ENCODE measurements at regions not wholly inside any gene's neighbourhood (a gene's known extent, or its start where the extent isn't known, plus 50 kb on each side); places are given as distances from the start of the nearest gene placed in this dataset.
"Not testable (repeated sequence)": the region's sequence is repeated elsewhere in the genome, so short reads cannot be mapped to it uniquely, and the experiment has no call there.

- no peak for DNase-seq
Observed at GRCh38 chr10:91745090-91745831, 53.0 kb upstream of the TNKS2 start.

DNA sequence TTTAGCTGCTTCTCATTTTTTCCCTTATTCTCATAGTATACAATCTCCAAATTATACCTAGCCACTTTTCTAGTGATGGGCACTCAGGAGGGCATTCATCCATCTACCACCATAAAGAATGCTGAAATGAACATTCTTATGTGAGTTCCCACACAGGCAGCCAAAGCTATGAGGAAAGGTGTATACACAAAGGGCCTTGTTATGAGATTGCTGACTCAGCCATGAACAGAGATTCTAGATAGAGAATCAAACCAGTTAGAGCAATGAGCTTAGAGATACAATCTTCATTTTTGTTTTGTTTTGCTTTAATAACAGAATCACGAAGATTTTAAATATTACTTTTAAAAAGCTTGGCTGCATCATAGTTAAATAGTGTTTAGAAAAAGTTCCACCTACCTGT, 54.8 kb upstream of the TNKS2 start:
- no peak for DNase-seq

- DNase-seq = no peak
Observed at GRCh38 chr10:91742229-91742628, 56.0 kb upstream of the TNKS2 start.

DNA sequence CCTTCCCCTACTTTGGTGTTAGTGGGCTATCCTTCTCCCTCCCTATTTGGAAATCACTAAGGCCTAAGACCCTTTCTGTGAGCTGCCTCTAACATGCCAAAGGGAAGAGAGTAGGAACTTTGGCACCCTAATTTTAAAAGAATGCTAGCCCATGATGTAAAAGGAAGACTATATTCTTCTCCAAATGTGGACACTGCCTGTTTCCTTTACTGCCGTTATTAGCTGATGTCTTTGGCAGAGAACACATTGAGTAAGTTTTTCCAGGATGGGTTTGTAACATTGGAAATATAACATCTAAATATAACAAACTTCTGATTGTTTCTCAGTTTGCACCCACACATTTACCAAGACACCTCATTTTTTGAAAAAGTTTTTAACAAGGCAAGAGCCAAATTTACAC, 56.9 kb upstream of the TNKS2 start:
- no peak for DNase-seq

DNA sequence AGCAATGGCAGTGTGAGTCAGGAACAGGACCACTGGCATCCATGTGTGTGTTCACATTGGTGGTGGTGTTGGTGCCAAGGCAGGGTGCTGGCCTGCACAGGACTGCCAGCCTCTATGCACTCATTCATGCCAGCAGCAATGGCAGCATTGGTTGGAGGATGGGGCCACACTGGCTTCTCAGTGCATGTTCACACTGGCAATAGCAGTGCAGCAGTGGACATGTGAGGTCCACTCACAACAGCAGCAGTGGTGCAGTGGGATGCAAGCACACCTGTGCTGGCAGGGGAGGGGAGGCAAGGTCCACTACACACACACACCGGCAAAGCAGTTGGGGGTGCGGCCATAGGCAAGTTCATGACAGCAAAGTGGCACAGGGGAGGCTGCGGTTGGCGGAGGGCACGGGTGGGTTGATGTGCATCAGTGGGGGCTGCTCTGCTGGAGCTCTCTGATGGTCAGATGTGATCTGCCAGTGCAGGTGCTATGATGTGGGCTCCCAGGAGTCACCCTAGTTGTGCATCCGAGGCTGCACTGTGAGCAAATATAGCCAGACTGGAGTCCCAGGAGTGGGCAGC, 57.8 kb upstream of the TNKS2 start:
- no peak for DNase-seq

GRCh38 chr10:91732265-91732664, 66.0 kb upstream of the TNKS2 start:
- not testable (repeated sequence) for DNase-seq

GRCh38 chr10:91729339-91729738, 68.9 kb upstream of the TNKS2 start:
- not testable (repeated sequence) for DNase-seq

- no peak for DNase-seq
Observed at GRCh38 chr10:91726355-91726754, 71.9 kb upstream of the TNKS2 start.

- no peak for DNase-seq
Observed at GRCh38 chr10:91724933-91725332, 73.3 kb upstream of the TNKS2 start.

GRCh38 chr10:91713461-91714072, 80.7 kb upstream of the PPP1R3C start:
- DNase-seq = no peak

- no peak for DNase-seq
Observed at GRCh38 chr10:91711885-91712680, 79.2 kb upstream of the PPP1R3C start.

DNA sequence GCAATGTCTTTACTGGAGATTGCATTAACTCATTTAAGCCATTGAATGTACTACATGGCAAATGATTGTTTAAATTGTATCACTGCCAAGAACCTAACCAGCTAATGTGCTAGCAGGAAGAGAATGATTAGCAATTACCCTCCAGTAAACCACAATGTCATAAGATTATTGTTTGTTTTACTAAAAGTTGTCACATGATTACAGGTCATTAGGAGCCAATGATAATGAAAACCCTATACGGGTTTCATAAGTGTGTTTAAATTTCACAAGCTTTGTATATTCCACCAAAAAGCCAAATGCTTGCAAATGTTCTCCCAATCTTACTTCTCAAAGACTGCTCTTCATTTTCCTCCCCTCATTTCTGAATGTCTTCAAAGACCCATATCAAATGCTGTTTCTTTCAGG, 76.5 kb upstream of the PPP1R3C start:
- no peak for DNase-seq

- no peak for DNase-seq
Observed at GRCh38 chr10:91708174-91708861, 75.4 kb upstream of the PPP1R3C start.

DNA sequence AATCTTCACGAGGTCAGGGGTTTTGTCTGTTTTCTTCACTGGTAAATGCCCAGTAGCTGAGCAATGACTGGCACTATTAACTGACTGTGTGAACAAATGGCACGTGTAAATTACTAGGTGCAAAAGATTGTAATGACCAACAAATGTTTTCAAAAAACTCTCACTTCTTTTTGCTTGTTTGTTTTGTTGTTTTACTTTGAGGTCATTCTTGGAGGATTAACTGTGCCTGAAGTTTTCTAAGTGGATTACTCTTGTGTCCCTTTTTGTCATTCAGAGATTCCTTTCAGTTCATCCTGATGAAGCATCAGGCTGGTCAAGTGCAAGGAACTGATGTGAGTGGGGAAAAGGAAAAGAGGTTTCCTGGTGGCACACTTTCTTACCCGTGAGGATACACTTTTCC, 74.4 kb upstream of the PPP1R3C start:
- no peak for DNase-seq

- no peak for DNase-seq
Observed at GRCh38 chr10:91705948-91706670, 73.2 kb upstream of the PPP1R3C start.

GRCh38 chr10:91702620-91703019, 69.7 kb upstream of the PPP1R3C start:
- no peak for DNase-seq

DNA sequence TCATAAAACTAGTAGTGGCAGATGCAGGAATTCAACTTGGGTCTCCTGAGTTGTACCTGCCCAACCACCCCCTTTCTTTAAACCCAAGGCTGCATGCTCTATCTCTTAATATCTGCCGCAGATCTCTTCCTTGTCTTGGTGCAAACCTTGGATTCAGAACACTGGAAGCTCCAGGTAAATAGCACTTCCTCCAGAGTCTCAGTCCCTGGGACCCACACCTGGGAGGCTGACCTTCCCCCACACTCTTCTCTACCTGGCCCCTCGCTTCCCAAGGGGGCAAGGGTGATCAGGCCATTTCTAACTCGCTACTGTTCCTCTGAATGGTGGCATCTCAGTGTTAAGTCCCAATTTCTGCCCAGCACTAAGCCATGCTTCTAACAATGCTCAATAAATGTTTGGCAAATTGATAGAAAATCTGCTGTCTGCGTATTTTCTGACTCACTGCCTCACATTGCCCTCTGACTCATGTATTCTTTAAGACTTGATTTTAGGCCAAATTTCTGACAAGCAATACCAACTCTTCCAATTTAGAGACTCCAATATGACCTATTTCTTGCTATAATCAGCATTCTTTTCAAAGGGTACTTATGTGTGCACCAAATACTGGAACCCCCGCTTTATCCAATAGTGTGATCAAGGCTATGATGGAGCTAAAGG, 68.0 kb upstream of the PPP1R3C start:
- no peak for DNase-seq

DNA sequence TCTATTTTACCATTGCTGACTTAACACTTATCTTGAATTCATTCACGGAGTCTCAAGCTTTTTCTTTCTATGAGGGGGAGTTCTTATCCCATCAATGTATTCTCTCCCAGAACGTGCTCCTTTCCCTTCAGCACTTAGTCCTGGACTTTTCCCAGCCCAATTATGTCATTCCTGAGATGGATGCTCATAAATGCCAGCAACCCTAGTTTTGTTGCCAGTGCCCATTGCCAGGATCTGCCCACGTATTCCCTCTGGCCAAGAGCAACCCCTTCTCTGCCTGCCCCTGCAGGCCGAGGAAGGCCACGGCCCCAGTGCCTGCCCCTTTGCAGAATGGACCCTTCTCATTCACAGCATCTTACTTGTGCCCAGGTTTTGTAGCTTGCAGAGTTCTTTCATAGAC, 67.4 kb upstream of the PPP1R3C start:
- DNase-seq = no peak

DNA sequence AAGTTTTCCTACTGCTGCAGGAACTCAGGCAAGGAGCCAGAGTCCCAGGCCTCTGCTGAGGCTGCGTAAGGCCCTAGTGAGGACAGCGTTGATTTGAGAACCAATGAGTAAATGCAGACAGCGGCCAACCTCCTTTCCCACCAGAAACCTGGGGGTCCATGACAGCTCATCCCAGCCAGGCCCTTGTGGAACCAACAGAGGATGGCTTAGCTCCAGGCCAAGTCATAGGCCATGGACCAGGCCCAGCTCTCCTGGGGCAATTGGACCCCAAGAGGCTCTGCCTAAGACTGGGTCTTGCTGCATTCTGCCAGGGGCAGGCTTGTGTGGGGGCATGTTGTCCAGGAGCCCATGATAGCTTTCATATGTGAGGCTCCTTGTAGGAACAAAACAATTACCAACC, 65.4 kb upstream of the PPP1R3C start:
- no peak for DNase-seq

GRCh38 chr10:91694170-91694794, 61.4 kb upstream of the PPP1R3C start:
- DNase-seq = peak; percentile 18

DNA sequence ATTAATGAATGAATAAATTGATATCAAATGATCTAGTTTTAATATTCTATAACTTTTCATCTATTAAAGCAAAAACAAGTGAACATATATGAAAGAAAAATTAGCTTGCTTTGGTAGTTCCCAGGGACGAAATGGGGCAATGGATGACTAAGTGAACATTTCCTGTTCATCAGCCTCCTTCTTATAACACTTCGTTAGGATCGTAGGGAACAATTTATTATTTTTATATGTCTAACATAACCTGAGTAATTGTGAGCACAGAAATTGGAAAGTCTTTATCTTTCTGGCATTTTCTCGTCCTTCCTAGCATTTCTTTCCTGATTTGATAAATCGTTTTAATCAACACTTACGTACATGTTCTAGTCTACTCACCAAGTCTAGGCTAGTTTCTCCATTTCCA, 59.1 kb upstream of the PPP1R3C start:
- no peak for DNase-seq

All from inflammatory macrophage treated with lipopolysaccharide for 4 hours (primary cell).